Esophagus muscularis mucosa (tissue), 4 donors: ENCODE measurements at regions not wholly inside any gene's neighbourhood (a gene's known extent, or its start where the extent isn't known, plus 50 kb on each side); places are given as distances from the start of the nearest gene placed in this dataset.

Experiments used
- CTCF ChIP-seq, 3 experiments: fragments of 200-600 bp in 2 of 3; fragments of 450-650 bp in 1 of 3; sonication (generic) in 2 of 3; IDR thresholded peaks; one replicate each; pipeline ENCODE4 v1.5.1; 2017 to 2019; ENCODE audit warnings: antibody characterized with exemption in 3 of 3, mild to moderate bottlenecking in 2 of 3, moderate library complexity in 1 of 3
- EP300 ChIP-seq: sonication (generic); formaldehyde crosslinking; IDR thresholded peaks from one replicate; pipeline ENCODE4 v1.6.1; 2017; ENCODE audit warnings: antibody characterized with exemption
- POLR2A ChIP-seq: fragments of 450-650 bp; IDR thresholded peaks from one replicate; pipeline ENCODE4 v1.6.1; 2017; ENCODE audit warnings: antibody characterized with exemption, moderate library complexity, mild to moderate bottlenecking, low read depth

DNA sequence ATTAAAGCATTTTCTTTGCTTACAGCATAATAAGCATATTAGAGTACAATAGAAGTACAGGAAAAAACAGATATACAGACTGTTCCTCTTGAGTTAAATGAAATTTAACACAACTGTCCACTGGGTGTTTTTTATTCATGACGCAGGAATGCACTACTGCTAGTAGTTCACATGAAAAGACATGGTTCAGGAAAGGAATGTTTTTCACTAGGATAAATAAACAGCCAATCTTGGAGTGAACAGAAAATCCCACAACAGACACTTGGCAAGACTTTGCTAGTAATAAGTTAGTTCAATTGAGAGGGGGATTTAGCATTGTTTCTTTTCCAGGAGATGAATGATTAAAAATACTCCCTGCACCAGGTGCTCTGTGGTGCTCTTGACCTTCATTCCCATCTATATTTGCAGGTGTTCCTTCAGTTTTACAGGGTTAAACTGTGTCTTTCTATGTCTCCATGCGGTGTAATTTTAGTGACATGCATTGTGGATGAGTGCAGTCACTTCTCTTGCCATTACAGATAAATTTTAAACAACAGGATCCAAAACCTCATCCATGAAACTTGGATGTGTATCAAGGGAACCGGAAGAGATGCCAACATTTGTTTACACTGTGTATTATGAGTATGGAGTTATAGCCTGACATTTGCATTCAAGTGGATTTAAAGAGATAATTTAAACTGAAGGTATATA lies 796.6 kb downstream of the DSC3 start:
- no peak for TF ChIP-seq CTCF (IDR thresholded peaks at IDR 0.05)
- no peak for TF ChIP-seq POLR2A
- TF ChIP-seq EP300, result no peak
